ENCODE measurements at regions not wholly inside any gene's neighbourhood (a gene's known extent, or its start where the extent isn't known, plus 50 kb on each side); places are given as distances from the start of the nearest gene placed in this dataset.

- TF ChIP-seq EZH2 (IDR thresholded peaks at IDR 0.05; ENCODE audit: borderline replicate concordance, low read length) = no peak
- TF ChIP-seq, protein P1, sequence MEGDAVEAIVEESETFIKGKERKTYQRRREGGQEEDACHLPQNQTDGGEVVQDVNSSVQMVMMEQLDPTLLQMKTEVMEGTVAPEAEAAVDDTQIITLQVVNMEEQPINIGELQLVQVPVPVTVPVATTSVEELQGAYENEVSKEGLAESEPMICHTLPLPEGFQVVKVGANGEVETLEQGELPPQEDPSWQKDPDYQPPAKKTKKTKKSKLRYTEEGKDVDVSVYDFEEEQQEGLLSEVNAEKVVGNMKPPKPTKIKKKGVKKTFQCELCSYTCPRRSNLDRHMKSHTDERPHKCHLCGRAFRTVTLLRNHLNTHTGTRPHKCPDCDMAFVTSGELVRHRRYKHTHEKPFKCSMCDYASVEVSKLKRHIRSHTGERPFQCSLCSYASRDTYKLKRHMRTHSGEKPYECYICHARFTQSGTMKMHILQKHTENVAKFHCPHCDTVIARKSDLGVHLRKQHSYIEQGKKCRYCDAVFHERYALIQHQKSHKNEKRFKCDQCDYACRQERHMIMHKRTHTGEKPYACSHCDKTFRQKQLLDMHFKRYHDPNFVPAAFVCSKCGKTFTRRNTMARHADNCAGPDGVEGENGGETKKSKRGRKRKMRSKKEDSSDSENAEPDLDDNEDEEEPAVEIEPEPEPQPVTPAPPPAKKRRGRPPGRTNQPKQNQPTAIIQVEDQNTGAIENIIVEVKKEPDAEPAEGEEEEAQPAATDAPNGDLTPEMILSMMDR (conservative IDR thresholded peaks at IDR 0.05 in 1 of 2, IDR thresholded peaks at IDR 0.05 in 1 of 2; ENCODE audit: extremely low read depth in 1 of 2, insufficient read depth in 1 of 2, low read depth in 1 of 2, low read length in 2 of 2) = no peak
Measured at GRCh38 chr6:123744840-123745239, 58.8 kb upstream of the NKAIN2 start.

Measured in mammary epithelial cell (primary cell).